ENCODE measurements at regions not wholly inside any gene's neighbourhood (a gene's known extent, or its start where the extent isn't known, plus 50 kb on each side); places are given as distances from the start of the nearest gene placed in this dataset.

DNA sequence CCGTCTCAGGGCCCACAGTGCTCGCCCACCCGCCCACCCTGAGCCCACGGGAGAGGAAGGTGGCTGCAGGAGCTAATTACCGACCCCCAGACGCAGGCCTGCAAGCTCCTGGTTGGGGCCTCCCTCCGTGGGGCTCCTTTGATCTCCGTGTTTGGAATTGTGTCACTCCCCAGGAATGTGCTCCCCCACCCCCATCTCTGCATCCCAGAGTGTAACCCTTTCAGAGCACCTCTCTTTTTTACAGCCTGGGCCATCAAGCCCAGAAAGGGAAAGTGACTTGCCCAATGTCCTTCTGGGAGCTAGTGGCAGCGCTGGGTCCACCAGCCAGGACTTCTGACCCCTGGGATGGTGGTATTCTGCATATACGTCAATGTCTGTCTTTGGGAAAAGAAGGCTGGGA is 335.1 kb downstream of the CYRIA start:
- no peak for DNase-seq
- Histone ChIP-seq H3K36me3 (replicated peaks in 1 of 2; ENCODE audit: control extremely low read depth in 1 of 2, control insufficient read depth in 1 of 2, extremely low read depth in 1 of 2, insufficient read depth in 2 of 2, low read length in 1 of 2) (no peaks in the 10 kb centered on the region), H3K4me2 (replicated peaks; ENCODE audit: low read depth, low read length, poor library complexity, severe bottlenecking) (no peak overlapping the region), H3K4me1 (ENCODE audit: control insufficient read depth in 2 of 2, insufficient read depth in 2 of 2, low read length in 2 of 2) (no peaks in the 10 kb centered on the region), H3K9me3 (ENCODE audit: control extremely low read depth in 1 of 3, control insufficient read depth in 2 of 3, insufficient read depth in 1 of 3, low read length in 2 of 3) (peaks cover 0 to 3% (median 0%) of the 10 kb centered on the region in 3 donors), H3K27me3 (replicated peaks in 1 of 4; ENCODE audit: control extremely low read depth in 1 of 4, control insufficient read depth in 3 of 4, insufficient read depth in 4 of 4, low read length in 3 of 4) (no peaks in the 10 kb centered on the region), H3K79me2 (ENCODE audit: control insufficient read depth, insufficient read depth, low read length) (no peaks in the 10 kb centered on the region), H3K4me3 (ENCODE audit: control extremely low read depth in 1 of 5, extremely low read depth in 1 of 5, insufficient read depth in 1 of 5, low read depth in 2 of 5, low read length in 4 of 5) (no peak overlapping the region), H4K20me1 (ENCODE audit: control insufficient read depth, insufficient read depth, low read length, poor library complexity, severe bottlenecking) (no peaks in the 10 kb centered on the region), H3K27ac (ENCODE audit: low read length in 2 of 2) (no peak overlapping the region), H3K9ac (ENCODE audit: low read length) (no peak overlapping the region), H2AFZ (ENCODE audit: insufficient read depth, low read depth, low read length, poor library complexity, severe bottlenecking) (no peak overlapping the region)
- no peak for ATAC-seq (ENCODE audit: low read depth)
- Mint-ChIP-seq H3K27ac (no peak overlapping the region), H3K4me3 (no peak overlapping the region), H3K27me3 (no peaks in the 10 kb centered on the region), H3K9me3 (ENCODE audit: insufficient read depth) (no peaks in the 10 kb centered on the region), H3K4me1 (no peaks in the 10 kb centered on the region)
- ChIA-PET CTCF (no interaction called here), POLR2A (no interaction called here)
- TF ChIP-seq EZH2 (IDR thresholded peaks at IDR 0.05; ENCODE audit: borderline replicate concordance, insufficient read depth, low read depth, low read length, poor library complexity, severe bottlenecking): no peak
- TF ChIP-seq, protein P1, sequence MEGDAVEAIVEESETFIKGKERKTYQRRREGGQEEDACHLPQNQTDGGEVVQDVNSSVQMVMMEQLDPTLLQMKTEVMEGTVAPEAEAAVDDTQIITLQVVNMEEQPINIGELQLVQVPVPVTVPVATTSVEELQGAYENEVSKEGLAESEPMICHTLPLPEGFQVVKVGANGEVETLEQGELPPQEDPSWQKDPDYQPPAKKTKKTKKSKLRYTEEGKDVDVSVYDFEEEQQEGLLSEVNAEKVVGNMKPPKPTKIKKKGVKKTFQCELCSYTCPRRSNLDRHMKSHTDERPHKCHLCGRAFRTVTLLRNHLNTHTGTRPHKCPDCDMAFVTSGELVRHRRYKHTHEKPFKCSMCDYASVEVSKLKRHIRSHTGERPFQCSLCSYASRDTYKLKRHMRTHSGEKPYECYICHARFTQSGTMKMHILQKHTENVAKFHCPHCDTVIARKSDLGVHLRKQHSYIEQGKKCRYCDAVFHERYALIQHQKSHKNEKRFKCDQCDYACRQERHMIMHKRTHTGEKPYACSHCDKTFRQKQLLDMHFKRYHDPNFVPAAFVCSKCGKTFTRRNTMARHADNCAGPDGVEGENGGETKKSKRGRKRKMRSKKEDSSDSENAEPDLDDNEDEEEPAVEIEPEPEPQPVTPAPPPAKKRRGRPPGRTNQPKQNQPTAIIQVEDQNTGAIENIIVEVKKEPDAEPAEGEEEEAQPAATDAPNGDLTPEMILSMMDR (IDR thresholded peaks at IDR 0.05): no peak
- intact Hi-C loops (cut with micrococcal nuclease): no loop called here
- 84% methylated on average over 5 of the region's 10 CpGs for WGBS (ENCODE audit: insufficient coverage)

DNA sequence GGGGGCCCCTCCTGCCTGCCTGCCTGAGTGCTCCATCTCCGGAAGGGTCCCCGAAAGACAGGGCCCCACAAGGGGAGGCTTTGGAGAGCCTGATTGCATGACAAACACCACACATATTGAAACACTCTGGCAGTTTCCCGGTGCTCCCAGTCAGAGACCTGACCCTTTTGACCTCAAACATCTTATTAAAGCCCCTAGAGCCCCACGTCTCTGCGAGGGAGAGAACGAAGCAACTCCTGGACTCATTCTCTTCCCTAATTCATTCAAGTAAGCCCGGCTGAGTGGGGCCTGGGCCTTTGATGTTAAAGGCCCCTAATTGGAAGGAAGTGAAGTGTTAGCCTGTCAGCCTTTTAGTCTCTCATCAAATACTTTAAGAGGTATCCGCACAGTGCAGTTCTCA is 335.6 kb downstream of the CYRIA start:
- Mint-ChIP-seq H3K4me3 (no peak overlapping the region), H3K4me1 (no peaks in the 10 kb centered on the region), H3K9me3 (ENCODE audit: insufficient read depth) (no peaks in the 10 kb centered on the region), H3K27me3 (no peaks in the 10 kb centered on the region), H3K27ac (no peak overlapping the region)
- H3K9me3 ChIP-seq (ENCODE audit: control extremely low read depth in 1 of 3, control insufficient read depth in 2 of 3, insufficient read depth in 1 of 3, low read length in 2 of 3): peaks cover 0 to 3% (median 0%) of the 10 kb centered on the region in 3 donors
- POLR2A ChIA-PET: no interaction called here
- H3K9ac ChIP-seq (ENCODE audit: low read length): no peak overlapping the region
- WGBS (ENCODE audit: insufficient coverage): 92% methylated on average over 4 of the region's 8 CpGs
- no peaks in the 10 kb centered on the region for H3K4me1 ChIP-seq (ENCODE audit: control insufficient read depth in 2 of 2, insufficient read depth in 2 of 2, low read length in 2 of 2)
- H2AFZ ChIP-seq (ENCODE audit: insufficient read depth, low read depth, low read length, poor library complexity, severe bottlenecking): no peak overlapping the region
- CTCF ChIA-PET: no interaction called here
- no peak for ATAC-seq (ENCODE audit: low read depth)
- intact Hi-C loops (cut with micrococcal nuclease): no loop called here
- H3K36me3 ChIP-seq (replicated peaks in 1 of 2; ENCODE audit: control extremely low read depth in 1 of 2, control insufficient read depth in 1 of 2, extremely low read depth in 1 of 2, insufficient read depth in 2 of 2, low read length in 1 of 2): no peaks in the 10 kb centered on the region
- H3K4me2 ChIP-seq (replicated peaks; ENCODE audit: low read depth, low read length, poor library complexity, severe bottlenecking): no peak overlapping the region
- H4K20me1 ChIP-seq (ENCODE audit: control insufficient read depth, insufficient read depth, low read length, poor library complexity, severe bottlenecking): no peaks in the 10 kb centered on the region
- DNase-seq: no peak
- H3K4me3 ChIP-seq (ENCODE audit: control extremely low read depth in 1 of 5, extremely low read depth in 1 of 5, insufficient read depth in 1 of 5, low read depth in 2 of 5, low read length in 4 of 5): no peak overlapping the region
- H3K27me3 ChIP-seq (replicated peaks in 1 of 4; ENCODE audit: control extremely low read depth in 1 of 4, control insufficient read depth in 3 of 4, insufficient read depth in 4 of 4, low read length in 3 of 4): no peaks in the 10 kb centered on the region
- TF ChIP-seq EZH2 (IDR thresholded peaks at IDR 0.05; ENCODE audit: borderline replicate concordance, insufficient read depth, low read depth, low read length, poor library complexity, severe bottlenecking): no peak
- TF ChIP-seq, protein P1 (IDR thresholded peaks at IDR 0.05): no peak
- H3K79me2 ChIP-seq (ENCODE audit: control insufficient read depth, insufficient read depth, low read length): no peaks in the 10 kb centered on the region
- no peak overlapping the region for H3K27ac ChIP-seq (ENCODE audit: low read length in 2 of 2)

Measured in B cell (primary cell).